HG03469 (cell line): ENCODE measurements at regions not wholly inside any gene's neighbourhood (a gene's known extent, or its start where the extent isn't known, plus 50 kb on each side); places are given as distances from the start of the nearest gene placed in this dataset.
"Not testable (repeated sequence)": the region's sequence is repeated elsewhere in the genome, so short reads cannot be mapped to it uniquely, and the experiment has no call there.

Experiments
- ATAC-seq: cut with Tn5 transposase; IDR thresholded peaks from one replicate; pipeline ENCODE4 v1.9.1; 2021; ENCODE audit warnings: mild to moderate bottlenecking, moderate library complexity, moderate number of reproducible peaks; ENCODE audit not compliant: unreplicated experiment

DNA sequence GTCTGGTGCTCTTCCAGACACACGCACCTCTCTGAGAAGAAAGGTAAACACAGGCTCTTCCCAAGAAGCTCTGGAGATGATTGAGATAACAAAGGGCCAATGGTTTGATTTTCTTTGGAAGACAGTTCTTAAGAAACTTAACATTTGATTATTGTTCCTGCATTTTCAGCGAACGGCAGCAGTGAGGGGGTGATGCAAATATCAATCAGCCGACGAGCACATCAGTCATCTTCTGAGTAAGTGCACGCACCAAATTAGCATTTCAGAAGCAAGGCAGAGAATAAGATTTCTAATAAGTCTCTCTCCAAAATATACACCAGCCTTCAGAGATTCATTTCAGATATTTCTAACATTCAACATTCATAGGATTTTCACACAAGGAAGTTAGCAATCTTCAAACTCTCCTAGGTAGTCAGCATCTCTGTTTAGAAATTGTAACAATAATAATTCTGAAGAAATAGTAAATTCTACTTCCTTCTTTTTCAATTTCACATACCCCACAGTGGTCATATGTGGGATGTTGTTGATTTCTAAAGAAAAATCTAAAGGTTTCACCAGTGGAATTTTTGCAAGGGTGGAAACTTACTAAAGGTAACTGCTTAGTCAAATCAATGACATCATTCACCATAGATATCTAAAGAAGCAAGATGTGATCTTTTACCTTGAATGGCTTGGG is 250.3 kb downstream of the SEC61B start:
- no peak for ATAC-seq

DNA sequence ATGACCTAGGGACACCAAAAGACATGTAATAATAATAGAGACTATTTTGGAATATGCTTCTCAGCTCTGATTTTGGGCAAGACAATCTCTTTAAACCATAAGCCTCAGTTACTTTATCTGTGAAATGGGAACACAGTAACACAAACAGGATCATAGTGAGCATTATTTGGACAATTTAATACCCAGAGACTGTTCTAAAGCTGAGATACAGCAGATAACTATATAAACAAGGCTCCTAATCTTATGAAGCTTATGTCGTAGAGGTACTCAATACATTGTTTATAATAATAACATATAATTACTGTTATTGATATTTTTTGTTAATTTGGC is 250.8 kb downstream of the SEC61B start:
- no peak for ATAC-seq

DNA sequence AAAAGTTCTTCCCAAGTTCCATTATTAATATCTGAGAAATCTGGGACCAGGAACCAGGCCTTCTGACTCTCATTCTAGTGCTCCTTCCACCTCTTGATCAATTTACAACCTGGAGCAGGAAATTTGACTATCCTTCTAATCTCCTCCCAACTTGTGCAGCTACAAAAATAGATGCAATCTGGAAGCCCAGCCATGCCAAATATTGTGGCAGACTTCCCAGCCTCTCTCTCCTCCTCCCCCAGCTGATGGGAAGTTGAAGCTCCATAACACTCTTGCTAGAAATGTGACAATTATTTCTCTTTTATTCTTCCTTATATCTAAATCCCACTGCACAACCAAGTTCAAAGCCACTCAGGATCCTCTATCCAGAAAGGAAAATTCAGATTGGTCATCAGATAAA is 252.1 kb downstream of the SEC61B start:
- no peak for ATAC-seq

DNA sequence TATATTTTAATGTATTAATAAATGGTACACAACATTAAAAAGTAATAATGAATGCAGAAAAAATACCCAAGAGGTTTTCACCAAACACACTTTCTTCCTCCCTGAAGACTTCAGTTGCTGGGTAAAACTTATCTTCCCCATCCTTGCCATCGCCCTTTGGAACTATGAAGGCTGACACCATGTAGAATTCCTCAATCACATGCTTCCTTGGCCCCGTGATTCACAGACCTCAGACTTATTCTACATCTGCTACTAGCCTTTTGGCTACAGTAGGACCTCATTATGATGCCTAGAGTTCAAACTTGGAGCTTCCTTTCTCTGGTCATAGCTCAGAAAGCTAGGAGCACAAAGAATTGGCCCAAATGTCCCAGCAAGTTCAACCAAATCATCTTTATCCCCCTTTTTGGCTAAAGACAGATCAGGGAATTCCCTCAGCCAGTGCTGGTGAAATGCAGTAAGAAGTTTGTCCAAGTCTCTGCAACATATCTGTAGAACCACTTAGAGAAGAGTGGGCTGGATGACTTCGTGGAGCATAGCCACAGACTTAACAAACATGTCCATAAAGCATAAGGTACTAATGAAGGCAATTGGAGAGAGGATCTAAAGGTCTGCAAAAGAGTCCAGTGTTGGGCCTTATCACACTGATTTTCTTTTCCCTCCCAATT is 253.5 kb downstream of the SEC61B start:
- no peak for ATAC-seq

DNA sequence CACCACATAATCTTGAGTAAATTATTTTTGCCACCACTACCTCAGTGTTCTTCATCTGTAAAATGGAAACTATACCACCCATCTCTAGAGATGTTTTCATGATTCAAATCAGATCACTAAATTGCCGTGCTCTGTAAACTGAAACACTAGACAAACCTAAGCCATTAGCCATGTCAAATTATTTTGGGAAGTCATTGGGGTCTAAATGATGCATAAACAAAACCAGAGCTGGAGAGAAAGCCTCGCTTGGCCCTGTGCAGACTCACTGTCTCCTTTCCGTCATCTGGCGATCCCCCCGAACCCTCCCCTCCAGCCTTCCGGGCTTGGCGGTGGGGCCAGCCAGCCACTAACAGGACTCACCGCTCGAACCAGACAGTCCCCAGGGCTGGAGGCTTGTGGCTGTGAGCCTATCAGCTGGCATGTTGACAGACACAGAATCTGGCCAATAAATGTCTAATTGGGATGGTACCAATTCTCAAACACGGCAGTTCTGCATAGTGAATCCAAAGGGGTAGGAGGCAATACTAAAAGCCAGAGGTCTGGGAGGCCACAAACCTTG is 256.5 kb downstream of the SEC61B start:
- ATAC-seq, result no peak

DNA sequence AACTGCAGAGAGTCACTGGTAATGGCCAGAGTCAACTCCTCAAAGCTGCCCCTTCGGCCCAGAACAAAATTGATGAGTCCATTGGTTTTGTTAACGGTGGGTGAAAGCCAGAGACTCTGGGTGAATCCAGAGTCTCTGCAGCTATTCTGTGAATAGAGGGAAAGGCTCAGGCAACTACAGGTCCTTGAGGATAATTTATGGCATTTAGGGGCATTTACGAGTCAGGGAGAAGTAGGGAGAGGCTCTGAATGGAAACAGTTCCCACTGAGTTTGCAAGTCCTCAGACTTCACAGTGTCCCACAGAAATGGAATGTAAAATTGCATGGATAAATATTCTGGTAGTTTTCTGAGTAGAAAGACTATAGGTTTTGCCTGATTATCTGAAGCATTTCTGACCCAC is 257.8 kb downstream of the SEC61B start:
- ATAC-seq, result no peak

DNA sequence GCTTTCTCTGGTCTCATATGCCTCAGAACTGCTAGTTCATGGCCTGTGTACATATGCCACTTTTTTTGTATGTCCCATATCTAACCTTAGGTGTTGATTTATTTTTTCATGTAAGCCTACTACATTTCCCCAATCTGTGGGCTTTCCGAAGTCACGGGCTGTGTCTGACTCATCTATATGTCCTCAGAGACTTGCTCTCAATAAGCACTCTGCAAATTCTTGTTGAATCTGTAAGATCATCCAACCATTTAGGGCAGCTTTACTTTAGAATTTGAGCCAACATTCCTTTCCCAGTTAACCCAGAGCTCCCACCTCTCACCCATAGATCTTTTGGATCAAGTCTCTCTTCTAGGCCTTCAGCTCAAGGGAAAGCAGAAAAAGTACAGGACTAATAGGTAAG is 263.4 kb downstream of the SEC61B start:
- ATAC-seq, result no peak

DNA sequence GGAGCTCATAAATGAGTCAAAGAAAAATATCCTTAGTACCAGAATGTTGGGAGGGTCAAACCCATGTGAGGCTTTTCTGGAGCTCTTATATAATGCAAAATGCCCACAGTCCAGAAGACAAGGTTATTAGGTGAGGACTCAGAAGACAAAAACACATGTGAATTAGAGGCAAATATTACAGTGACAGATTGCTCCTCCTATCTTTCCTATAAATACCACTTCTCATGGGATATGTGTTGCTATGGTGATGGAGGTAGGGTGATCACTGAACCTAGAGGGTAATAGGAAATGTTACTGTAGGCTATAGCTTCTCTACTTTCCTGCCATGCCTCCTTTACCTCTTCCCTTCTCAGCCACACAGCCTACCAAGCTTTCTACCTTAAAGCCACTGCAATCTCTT is 264.6 kb downstream of the SEC61B start:
- no peak for ATAC-seq

DNA sequence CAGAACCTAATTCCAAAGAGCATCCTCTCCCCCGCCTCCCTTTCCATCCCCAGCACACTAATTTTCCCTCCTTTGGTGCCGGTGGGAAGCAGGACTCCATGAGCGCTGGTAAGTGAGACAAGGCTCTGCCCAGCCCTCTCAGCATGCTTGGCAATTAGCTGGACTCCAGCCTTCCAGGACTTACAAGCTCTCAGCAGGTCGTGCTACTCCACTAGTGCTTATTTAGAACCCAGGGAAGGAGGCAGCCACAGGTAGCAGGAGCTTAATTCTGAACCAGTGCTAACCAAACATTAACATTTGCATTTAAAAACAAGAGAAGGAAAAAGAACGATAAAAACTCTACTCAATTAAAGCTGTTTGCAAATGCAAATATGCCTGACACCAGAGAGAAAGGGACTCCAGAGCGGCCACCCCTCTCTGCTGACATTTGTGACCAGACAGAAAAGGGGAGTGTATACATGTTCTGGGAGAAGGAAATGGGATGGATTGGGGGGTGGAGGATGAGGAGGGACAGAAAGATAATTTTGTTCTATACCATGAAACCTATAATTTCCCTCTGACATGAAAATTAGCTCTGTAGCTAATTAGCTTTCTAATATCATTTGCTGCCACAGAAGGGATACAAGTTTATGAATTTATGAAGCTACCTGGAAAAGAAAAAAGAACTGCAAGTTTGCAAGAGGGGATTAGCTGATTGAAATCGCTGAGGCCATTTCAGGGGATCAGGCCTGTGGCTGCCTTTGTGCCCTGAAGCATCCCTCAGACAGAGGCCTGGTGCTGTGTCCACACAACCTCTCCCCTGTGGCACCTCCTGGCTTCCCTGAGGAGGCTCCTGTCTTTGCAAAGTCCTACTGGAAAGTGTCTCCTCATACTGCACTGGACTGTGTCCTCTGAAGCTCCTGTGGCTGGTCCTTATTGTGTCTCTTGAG is 266.3 kb downstream of the SEC61B start:
- ATAC-seq, result no peak

DNA sequence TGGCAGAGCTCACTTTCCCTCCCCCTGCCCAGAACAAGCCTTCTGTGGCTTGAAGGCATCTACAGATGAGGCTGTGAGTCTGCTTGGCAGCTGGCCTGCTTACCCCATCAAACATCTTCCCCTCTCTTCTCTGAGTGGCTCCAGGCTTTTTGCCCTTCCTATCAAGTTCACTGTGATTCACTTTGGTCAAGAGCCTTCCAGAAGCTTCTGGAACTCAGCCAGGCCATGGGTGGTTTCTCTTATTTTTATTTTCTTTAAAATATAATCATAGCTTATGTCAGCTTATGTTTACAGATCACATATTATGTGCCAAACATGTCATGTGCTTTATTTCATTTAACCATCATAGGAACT is 267.0 kb downstream of the SEC61B start:
- ATAC-seq, result no peak

DNA sequence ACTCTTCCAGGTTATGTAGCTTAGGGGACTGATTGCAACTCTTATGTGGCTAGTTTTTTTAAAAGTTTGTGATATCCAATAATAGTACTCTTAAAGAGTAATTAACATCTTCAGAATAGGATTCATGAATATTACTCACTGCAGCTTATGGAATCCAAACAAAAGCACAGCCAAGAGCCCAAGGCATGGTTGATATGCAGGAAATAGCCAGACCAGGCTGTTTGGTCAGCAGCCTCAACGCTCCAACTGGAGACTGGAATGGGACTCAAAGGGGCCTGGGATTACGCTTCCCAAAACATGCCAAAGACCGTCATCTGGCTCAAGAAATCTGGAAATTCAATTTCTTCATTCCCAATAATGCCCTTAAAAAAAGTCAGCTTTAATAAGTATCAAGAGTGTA is 268.6 kb downstream of the SEC61B start:
- ATAC-seq, result no peak

DNA sequence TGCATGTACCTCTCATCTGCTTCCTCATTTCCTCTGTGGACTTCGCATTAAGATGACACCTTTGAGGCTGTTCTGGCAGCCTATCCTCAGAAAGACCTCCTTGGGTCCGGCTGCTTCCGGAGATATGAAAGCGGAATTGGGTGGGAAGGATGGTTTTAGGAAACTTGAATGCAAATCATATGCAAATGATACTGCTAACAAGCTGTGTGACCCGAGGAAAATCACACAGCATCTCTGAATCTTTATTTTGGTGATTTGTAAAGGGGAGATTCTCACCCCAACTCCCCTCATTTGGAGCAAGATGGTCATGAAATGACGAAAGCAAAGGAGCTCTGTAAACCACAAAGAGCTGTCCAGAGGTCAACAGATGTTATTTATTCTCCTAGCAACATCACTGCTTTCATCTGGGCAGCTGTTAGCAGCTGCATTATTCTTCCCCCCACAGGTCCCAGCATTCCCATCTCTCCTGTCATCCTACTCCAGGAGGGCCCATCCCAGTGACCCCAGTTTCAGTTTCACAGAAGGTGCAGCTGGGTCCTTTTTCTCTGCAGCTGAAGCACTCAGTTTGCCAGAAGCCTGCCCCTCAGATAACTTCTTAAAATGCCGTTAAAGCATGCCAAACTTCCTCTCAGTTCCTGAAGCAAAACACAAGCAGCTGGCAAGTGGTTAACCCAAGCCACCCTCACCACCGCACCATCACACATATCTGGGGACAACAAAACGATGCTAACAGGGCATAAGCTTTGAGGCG is 269.5 kb downstream of the SEC61B start:
- no peak for ATAC-seq

DNA sequence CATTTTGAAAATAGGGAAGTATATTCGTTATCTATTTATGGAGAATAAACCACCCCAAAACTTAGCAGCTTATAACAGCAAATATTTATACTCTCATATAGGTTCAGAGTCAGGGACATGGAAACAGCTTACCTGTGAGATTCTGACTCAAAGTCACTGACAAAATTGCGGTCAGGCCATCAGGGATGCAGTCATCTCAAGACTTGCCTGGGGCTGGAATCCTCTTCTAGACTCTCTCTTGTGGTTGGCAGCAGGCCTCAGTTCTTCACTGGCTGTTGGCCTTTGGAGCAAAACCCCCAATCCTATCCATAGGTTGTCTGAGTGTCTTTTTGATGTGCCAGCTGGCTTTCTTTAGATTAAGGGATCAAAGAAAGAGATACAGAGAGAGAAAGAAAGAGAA is 275.6 kb downstream of the SEC61B start:
- no peak for ATAC-seq

DNA sequence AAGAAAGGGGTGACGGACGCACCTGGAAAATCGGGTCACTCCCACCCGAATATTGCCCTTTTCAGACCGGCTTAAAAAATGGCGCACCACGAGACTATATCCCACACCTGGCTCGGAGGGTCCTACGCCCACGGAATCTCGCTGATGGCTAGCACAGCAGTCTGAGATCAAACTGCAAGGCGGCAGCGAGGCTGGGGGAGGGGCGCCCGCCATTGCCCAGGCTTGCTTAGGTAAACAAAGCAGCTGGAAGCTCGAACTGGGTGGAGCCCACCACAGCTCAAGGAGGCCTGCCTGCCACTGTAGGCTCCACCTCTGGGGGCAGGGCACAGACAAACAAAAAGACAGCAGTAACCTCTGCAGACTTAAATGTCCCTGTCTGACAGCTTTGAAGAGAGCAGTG is 276.9 kb downstream of the SEC61B start:
- not testable (repeated sequence) for ATAC-seq

DNA sequence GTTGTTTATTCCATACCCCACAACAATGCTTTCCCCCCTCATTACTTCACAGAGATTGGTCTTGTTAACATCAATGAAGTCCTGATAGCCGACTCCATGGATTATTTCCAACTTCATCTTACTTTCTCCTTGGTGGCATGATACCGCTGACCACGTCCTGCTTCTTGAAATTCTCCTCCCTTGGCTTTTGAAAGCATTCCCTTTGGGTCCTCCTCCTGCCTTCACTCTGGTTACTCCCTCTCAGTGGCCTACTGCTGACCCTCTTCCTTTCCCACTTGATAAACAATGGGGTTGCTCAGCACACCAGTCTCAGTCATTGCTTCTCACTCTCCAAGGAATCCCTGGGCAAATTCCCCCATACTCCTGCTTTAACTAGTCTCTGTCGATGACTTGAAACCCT is 283.9 kb downstream of the SEC61B start:
- no peak for ATAC-seq

DNA sequence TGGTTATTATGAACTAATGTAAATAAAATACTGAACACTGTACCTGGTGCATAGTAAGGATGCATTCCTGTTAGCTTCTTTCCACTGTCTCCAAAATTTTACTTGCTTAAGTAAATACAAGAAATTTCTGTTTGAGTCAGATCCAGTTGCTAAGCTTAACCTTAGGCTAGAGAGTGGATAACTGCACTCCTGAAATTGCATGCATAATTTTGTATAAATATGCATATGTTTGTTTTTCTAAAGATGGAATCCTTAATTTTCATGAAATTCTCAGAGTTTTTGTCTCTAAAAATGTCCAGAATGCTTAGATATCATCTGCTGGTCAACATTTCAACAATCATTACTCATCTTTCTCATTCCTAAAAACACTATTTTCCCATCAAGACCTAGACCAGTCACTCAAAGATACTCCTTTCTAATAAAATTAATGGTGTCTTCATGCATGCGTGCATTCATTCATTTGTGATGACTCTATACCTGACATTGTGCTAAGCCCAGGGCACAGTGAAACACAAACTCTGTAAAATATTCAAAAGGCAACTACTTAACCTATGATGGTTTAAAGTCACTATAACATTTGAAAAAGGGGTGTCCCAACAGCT is 284.8 kb downstream of the SEC61B start:
- ATAC-seq, result no peak

DNA sequence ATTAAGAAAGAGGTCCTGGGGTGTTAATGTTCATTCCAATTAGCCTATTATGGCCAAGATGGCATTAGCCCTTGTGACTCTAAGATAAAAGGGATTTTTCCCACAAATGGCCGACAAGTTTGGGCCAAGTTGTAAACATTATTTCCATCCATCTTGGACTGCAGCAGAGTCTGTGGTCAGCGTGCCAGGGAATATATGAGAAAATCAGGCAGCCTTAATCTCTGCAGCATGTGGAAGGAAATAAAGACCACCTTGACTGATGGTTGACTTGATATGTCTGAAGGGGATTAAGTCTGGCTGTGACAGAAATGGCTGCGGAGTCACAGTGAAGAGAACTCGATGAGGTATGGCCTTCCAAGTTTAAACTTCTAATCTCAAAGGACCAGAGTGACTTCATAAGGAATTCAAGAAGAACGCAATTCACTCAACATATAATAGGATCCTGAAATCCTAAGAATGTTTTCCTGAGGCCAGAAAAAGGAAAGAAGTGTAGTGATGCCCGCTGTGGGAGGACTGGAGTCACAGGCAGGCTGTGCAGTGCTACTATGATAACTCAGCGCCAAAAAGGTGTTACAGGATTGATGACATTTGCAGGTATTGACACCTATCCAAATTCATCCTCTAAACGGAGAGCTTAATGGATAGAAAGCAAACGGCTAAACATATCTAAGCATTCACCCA is 287.1 kb downstream of the SEC61B start:
- no peak for ATAC-seq

DNA sequence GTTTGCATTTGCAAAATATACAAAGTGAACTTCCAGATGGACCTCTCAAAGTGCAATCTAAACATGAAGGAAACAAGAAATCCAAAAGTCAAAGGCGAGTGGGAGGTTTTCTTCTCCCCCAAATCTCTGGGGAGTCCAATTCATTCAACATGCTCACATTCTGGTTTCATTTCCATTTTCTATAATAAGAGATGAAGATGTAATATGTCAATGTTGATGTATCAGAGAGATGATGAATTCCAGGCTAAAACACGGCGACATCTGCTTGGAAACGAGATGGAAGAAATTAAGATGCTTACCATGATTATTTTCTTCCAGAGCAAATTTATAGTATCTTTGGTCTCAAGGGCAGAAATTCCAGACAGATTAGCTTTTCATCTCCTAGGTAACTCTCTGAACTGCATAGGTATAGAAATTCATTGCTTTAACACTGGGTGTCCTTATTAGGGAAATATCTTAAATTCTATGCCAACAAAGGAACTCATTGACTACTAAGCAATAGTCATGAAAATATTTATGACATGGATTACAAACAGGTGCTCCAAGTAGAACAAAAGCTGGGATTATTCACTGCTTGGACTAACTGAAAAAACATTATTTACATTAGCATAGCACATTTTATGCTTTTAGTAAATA is 287.9 kb downstream of the SEC61B start:
- ATAC-seq, result no peak

DNA sequence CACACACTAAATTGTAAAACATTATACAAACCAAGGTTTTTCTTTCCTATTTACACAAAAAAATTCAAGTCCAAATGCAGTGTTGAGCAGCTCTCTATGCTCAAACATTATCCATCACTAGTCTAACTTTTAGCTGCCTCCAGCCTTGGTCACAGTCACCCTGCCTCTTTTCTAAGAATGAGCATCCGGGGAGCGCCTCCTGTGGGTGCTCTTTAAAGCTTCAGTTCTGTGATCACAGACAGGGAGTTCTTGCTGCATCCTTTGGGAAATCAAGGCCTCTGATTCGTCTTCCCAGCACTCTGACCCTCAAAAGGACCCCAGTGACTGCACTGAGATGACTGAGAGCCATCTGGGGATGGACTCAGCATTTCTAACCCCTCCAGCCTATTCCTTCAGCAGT is 289.6 kb downstream of the SEC61B start:
- no peak for ATAC-seq
